NCI-H524 treated with DMSO at 0.1 percent for 48 hours (cell line): ENCODE measurements at regions not wholly inside any gene's neighbourhood (a gene's known extent, or its start where the extent isn't known, plus 50 kb on each side); places are given as distances from the start of the nearest gene placed in this dataset.

Experiments
- DNase-seq: peaks from one replicate; lab custom pipeline; 2025; lab: John Stamatoyannopoulos, UW

DNA sequence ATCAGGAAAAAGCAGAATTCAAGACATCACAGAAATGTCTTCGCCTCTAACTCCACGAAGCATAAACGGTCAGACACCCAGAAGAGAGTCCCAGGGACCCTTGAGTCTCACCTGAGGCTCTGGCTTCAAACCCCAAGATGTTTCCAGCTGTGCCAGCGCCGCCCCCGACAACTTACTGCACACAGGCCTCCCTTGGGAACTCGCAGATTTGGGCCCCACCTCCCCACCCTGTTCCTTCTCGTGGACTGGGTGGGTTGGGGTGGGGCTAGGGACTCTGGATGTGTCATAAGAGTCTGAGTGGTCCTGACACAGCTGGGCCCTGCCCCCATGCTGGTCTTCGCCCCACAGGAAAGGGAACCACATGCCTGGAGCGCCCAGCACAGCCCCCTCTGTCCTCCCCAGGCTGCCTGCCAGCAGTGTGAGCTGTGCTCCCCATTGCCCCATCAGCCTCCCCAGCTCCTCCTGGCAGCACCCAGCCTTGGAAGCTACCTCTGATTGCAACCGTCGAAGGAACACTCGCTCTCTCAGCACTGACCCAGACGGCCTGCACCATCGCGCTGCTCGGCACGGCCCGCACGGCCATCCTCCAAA lies 147.5 kb downstream of the CRYBB2 start:
- no peak for DNase-seq

GRCh38 chr22:25367756-25368155 lies 148.3 kb downstream of the CRYBB2 start:
- DNase-seq = no peak

- no peak for DNase-seq
Observed at GRCh38 chr22:25368271-25368670, 148.8 kb downstream of the CRYBB2 start.

DNA sequence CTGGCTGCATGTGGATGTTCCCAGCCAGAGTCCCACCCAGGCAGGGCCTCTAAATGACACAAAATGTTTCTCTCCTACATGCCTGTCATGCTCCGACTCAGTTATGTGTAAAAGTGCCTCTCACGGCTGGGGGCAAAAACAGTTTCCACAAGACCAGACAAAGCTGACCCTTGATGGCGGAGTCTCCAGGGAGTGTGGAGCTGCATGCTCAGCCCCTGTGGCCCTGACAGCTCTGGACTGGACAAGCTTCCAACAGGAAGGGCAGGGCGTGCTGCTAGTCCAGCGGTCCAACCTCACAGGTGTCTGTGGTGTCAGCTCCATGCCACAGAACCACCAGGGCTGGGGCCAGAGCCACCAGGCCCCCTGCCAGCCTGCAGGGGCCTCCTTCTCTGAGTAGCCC lies 149.6 kb downstream of the CRYBB2 start:
- no peak for DNase-seq

- no peak for DNase-seq
Observed at GRCh38 chr22:25370322-25370721, 150.9 kb downstream of the CRYBB2 start.

DNA sequence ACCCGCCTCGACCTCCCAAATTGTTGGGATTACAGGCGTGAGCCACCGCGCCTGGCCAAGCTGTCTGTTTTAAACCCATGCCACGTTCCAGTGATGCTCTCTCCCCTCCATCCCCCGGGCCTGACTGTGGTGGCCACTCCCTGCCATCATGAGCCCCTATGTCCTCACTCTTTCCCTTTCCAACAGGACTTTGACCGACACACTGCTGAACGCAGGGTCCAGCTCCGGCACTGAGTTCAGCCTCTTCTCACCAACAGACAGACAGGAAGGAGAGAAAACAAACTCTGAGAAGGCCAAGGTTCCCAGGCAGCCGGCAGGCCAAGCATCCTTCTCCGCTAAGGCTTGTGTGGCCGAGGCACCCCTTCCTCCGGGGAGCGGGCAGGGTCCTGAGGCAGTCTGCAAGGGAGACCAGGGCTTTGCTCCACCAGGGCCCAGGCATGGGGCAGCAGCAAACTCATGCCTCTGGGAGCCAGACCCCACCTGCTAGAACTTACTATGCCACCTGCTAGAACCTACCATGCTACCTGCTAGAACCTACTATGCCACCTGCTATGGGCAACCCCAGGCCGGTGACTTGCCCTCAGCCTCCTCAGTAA lies 152.7 kb downstream of the CRYBB2 start:
- no peak for DNase-seq

DNA sequence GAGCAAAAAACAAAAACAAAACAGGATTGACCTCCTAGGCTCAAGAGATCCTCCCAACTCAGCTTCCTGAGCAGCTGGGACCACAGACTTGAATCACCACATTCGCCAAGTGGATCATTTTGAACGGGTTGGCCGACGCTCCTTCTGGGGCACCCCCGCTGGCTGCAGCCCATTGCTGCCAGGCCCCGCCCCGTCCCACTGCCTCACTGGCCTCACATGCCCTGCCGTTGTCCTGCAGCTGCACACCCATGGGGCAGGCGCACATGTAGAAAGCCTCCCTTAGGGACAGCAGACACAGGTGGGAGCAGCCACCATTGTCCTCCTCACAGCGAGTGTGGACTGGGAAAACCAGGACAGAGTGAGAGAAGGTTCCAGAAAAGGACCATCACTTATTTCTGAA lies 154.5 kb downstream of the CRYBB2 start:
- no peak for DNase-seq

GRCh38 chr22:25374869-25375268 lies 155.4 kb downstream of the CRYBB2 start:
- DNase-seq = no peak

DNA sequence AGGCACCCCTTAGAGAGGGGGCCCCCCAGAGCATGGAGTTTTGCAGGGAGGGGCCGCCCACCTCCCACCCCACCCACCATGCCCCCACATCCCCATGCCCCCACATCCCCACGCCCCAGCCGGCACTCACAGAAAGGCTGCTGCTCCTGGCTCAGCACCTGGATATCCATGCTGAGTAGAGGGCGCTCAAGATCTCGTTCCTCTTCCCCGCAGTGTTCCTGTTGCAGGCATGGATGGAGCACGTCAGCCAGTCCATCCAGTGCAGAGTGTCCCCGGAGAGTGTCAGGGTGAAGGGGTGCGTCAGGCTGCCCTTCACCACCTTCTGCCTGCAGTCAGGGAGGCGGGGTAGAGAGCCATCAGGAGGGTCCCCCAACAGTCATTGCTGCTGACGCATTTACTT lies 156.2 kb downstream of the CRYBB2 start:
- DNase-seq = no peak

- DNase-seq = no peak
Observed at GRCh38 chr22:25377699-25378098, 158.3 kb downstream of the CRYBB2 start.

DNA sequence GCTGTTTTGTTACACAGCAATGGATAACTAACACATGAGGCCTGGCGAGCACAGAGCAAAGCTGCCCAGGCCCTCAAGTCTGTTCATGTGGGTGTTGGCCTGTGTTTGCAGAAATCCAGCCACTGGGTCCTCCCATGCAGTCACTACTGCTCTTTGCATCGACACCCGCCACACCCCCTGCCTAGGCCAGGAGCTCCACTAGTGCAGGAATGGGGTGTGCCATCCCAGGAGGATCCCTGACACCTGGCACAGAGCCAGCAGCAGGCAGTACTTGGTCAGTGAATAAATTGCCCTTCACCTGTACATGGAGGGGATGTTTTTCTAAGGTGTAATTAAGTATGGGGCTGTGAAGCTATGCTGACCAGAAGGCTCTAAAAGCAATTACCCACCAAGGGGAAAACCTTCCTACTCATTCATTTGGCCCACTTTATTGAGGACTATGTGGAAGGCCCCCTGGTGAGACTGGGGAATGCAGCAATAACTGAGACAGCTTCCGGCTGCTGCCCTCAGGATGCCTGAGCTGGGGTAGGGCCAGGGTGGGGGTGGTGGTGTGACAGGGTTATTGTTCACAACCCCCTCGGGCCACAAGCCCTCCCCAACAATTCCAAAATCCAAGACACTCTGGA lies 160.8 kb downstream of the CRYBB2 start:
- no peak for DNase-seq

DNA sequence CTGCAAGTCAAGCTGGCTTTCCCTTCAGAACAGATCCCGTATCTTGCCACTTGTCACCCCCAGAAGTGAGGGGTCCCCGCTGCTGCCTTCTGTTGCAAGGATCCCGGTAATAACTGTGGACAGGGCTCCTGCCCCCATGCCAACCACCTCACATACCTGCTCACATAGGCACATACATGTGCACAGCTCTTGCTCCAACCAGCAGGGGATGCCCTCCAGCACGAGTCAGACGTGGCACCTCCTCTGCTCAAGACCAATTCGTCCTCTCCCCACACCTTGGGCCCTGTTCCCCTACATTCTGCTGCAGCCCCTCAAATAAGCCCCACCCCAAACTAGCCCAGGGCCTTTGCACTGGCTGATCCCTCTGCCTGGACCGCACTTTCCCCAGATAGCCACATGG lies 163.3 kb downstream of the CRYBB2 start:
- no peak for DNase-seq

- DNase-seq = no peak
Observed at GRCh38 chr22:25383278-25383820, 163.9 kb downstream of the CRYBB2 start.

DNA sequence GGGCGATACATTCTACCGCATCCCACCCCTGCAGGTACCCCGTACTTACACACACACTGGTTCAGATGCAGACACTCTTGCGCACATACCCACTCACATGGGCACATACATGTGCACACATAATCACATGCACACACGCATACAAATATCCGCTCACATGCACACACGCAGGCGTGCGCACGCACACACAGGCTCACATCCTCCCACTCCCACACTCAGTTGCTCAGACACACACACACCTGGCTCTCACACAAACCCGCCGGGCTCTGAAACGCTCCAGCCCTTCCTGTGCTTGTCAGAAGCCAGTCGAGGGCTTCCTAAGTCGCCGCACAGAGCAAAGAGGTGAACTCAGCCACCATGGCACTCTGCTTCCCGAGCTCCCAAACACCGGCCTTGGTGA lies 164.5 kb downstream of the CRYBB2 start:
- no peak for DNase-seq

GRCh38 chr22:25386538-25386884 lies 167.1 kb downstream of the CRYBB2 start:
- no peak for DNase-seq

GRCh38 chr22:25388415-25388814 lies 169.0 kb downstream of the CRYBB2 start:
- no peak for DNase-seq

DNA sequence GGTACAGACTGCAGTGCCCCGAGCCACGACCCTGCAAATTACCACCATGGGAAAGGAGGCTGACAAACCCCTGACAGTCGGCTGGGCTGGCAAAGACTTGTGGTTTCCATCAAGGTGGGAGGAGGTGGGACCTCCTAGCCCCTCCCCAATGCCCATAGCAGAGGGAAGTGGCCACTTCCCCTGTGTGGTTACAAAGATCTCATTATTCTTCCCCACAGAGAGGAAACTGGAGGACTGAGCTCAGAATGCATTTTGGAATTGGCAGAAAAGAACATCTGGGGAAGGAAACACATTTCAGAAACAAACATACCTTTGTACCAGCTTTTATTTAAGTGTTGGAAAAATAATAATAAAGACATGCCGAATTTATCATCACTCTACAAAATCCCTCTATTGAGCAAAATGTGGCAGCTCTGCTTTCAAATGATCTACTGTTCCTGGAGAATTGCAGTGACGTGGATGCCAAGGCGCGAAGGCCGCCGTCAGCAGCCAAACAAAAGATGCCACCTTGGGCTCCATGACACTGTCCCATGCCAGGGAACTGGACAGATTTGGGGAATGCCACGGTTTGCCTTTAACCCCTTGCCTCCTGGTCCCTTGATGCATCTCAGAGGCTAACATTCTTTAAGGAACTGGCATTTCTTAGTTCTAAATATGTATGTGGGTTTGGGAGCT lies 169.6 kb downstream of the CRYBB2 start:
- DNase-seq = no peak

DNA sequence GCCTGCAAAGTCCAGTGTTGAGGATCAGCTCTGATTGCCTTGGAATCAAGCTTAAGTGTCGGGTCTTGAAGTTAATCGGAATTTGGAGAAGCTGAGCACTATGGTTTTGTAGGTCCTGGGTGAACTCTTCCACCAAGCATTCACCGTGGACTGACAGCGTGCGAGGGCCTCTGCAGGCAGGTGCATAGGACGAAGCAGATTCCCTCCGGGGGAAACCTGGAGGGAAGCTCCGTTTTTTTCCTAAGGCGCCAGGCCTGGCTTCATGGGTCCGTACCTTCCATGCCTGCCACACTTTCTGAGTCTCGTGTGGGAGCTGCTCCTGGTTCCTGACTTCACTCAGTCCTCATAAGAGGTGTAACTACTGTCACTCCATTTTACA lies 170.1 kb downstream of the CRYBB2 start:
- DNase-seq = no peak

DNA sequence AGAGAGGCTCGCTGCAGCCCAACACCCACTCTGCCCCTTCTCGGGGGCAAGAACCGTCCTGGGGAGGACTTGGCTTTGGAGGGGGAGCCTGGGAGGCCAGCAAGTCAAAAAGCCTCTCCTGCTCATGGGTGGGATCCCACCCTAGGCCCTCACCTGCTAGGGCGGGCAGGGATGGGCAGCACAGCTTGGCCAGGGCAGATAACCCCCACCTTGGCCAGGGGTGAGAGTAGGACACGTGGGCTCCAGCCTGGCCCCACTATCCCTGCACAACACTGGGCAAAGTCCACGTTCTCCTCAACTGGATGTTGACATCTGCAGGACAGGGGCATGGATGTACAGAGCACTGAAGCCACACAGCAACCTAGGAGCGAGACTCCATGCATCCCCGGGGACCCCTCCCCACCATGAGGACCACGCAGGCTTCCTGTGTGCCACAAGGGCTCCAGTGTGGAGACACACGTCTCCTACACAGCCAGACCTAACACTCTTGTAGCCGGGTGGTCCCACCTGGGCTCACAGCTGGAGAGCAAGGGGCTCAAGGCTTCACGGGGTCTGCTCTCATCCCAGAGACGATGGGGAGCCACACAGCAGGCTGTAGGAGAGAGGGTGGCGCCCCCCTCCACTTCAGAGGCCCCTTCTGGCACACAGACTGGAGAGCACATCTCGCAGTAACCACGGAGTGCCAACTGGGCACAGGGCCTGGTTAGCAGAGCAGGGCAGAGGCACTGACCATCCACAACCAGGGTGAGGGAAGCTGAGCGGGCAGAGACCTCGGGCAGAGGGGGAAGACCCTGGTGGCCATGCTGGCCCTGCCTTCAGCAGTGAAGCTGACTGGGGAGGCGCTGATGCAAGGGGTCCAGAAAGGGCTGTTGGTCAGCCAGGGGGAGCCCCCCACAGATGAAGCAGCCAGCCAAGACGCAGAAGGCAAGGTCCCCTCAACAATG lies 171.1 kb downstream of the CRYBB2 start:
- no peak for DNase-seq

DNA sequence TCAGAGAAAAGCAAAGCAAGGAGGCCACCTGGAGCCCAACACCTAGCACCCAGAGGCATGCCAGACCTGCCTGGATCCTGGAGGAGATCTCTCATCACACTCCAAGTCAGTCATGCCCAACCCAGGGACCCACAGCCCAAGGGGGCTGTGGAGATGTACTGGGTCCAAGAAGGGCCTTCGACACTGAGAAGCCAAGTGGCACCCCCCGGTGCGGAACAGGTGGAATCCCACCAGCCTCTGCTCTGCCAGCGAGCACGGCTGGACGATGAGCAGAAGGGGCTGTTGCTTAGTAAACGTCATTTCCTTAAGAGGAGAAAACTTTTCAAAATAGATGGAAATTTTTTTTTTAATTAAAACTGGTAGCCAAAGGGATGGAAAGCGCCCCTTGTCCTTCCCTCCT lies 171.9 kb upstream of the GRK3 start:
- DNase-seq = no peak

DNA sequence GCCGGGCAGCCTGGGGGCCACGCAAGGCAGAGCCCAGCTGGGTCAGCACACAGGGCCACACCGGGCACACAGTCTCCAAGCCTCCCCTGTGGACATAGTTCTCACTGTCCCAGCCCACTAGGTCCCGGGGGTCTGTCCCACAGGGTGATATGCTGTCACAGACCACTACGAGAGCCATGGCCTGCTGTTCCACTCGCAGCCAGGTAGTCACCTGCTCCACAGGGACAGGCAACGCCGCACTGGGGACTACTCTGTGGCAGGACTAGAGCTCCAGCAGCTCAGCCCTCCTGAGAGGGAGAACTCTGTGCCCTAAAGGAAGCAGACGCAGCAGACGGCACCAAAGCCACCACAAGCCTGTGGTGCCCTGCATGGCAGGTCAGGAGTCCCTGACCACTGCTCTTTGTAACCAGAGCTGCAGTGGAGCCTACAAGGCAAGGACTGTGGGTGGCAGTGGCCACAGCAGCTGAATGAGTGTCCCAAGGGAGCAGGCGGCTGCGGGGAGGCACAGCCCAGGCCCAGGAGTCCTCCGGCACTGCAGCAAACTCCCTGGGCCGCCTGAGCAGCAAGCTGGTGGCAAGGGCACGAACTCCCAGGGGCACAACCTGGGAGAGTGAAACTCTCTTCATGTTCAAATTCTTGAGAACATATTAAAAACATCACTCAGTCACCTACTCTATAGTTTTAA lies 171.2 kb upstream of the GRK3 start:
- DNase-seq = no peak
